NCI-H510A (cell line): ENCODE measurements at regions not wholly inside any gene's neighbourhood (a gene's known extent, or its start where the extent isn't known, plus 50 kb on each side); places are given as distances from the start of the nearest gene placed in this dataset.

Source experiments
- DNase-seq: peaks from one replicate; lab custom pipeline; 2025; lab: John Stamatoyannopoulos, UW

GRCh38 chr4:32226733-32227132 is 1506.6 kb downstream of the PCDH7 start:
- DNase-seq = no peak

- DNase-seq = no peak
Observed at GRCh38 chr4:32243926-32244325, 1523.8 kb downstream of the PCDH7 start.

GRCh38 chr4:32249040-32249439 is 1528.9 kb downstream of the PCDH7 start:
- no peak for DNase-seq

DNA sequence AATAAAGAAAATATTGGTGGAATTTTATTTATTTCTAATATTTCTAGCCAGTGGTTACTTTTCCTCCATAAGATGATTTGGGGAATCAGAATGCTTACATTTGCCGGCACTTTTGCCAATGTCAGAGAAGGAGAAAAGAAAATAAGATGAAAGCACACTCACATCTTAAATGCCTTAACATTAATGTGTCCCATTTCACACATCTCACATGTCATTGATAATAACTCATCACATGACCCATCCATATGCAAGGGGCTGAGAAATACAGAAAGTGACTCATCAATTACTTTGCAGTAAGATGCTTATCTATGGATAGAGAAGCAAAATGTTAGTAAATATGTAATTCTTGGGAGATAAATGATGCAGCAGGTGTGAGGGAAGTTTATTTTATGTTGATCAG is 1531.0 kb downstream of the PCDH7 start:
- DNase-seq = no peak

- no peak for DNase-seq
Observed at GRCh38 chr4:32251926-32252325, 1531.8 kb downstream of the PCDH7 start.

DNA sequence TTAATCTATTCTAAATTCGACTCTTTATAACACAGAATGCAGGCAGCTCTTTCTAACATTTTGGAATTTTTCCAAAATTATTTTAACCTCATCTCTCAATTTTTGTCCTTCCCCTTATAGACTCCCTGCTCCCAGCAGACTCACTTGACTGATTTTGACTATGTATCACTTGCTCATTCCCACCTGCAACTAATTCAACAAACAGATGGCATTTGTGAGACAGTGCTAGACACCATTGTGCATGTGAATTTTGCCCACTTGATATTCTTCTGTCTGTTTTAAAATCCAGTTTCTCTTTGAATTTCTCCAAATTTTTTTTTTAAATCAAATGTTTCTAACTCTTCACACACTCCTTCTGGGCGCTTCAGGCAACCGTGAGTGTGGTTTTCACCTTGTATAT is 1534.0 kb downstream of the PCDH7 start:
- no peak for DNase-seq

GRCh38 chr4:32258986-32259385 is 1538.8 kb downstream of the PCDH7 start:
- DNase-seq = no peak

DNA sequence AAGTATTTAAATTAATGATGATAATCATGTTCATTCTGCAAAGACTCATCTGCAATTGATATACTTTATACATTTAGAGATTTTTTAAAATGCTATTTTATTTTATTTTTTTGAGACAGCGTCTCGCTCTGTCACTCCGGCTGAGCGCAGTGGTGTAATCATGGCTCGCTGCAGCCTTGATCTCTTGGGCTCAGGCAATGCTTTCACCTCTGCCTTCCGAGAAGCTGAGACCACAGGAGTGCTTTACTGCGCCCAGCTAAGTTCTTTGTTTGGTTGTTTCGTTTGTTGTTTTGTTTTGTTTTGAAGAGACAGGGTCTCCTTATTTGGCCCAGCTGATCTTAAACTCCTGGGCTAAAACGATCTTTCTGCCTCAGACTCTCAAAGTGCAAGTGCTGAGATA is 1541.0 kb downstream of the PCDH7 start:
- DNase-seq = no peak

GRCh38 chr4:32268863-32269262 is 1548.7 kb downstream of the PCDH7 start:
- DNase-seq = no peak

GRCh38 chr4:32290102-32290501 is 1569.9 kb downstream of the PCDH7 start:
- no peak for DNase-seq

DNA sequence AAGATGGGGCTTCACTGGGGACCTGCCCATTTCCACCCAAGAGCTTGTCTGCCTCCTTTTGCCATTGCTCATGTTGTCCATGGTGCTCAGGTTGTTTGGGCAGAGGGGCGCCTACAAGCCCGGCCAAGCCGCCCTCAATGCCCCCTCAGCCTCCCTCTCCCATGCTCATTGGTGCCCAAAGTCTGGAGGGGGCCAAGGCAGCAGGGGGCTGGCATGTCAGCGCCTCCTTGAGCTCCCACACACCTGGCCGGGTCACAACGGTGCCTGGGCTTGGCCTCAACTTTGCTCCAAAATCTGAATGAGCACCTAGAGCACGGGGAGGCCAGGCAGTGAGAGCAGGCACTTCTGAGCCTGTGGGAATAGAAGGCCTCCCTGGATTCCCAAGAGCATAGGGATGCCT is 1598.8 kb downstream of the PCDH7 start:
- DNase-seq = no peak

- DNase-seq = no peak
Observed at GRCh38 chr4:32321421-32321820, 1601.3 kb downstream of the PCDH7 start.

DNA sequence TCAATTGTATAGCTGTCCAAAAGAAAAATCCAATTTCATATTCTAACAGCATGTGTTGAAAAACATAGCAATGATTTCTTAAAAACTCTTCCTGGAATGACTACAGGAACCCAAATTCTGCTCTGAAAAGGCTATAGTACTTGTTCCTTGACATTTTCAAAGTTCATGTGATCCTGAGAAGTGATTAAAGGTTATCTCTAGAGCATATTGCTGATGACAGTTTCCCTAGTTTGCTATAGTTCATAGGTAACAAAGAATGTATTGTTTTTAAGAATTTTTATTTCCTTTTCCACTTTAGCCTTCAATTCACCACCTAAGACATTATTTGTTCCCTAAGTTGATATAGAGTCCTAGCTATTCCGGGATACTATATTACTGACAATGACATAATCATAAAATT is 1614.6 kb downstream of the PCDH7 start:
- DNase-seq = no peak

DNA sequence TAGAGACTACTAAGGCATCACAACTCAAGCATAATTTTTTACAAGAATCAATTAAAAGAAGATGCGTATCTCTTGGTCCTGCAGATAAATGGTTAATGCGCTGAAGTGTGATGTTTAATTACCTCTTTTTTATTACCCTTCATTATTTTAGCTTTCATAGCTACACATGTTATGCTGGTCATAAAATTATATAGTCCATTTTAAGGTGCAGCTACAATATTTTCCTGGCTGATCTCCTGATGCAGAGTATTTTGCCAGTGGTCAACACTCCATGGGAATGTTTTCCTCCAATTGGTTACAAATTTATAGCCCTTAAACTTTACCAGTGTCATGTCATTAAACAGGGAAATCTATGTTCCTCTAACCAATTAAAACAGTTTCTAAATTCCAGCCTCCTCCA is 1617.2 kb downstream of the PCDH7 start:
- DNase-seq = no peak

- no peak for DNase-seq
Observed at GRCh38 chr4:32340591-32340990, 1620.4 kb downstream of the PCDH7 start.

DNA sequence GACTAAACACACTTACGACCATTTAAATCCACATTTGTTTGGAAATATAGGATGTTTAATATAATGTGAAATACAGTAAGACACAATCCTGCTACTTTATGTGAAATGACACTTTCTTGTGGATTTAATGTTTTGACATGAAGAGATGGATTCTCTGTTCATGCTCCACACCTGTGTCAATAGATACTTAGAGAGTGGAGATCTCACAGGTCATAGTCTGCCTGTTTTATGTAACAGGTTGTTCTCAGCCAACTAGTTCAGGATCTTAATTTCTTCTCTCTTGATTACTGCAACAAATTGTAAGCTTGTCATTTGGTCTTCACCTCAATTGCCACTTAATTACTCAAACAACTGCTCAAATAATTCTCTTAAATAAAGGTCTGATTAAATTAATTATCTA is 1621.2 kb downstream of the PCDH7 start:
- no peak for DNase-seq

DNA sequence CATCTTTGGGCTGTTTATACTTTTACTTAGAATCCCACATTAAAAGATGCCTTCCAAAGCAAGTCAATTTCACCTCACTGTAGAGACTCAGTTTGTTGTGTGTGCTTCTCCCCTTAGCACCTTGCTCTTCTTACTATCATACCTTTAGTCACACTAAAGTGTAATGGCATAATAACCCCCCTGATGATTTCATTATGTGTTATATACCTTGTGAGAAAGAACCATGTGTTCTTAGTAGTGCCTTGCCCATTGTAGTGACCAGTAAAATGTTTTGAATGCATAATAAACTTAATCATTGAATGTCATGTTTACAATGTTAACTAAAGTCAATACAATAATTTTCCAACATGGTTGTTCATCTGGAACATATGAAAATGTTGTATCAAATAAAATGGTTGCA is 1621.9 kb downstream of the PCDH7 start:
- DNase-seq = no peak

GRCh38 chr4:32349026-32349425 is 1628.9 kb downstream of the PCDH7 start:
- DNase-seq = no peak

GRCh38 chr4:32374206-32374605 is 1654.0 kb downstream of the PCDH7 start:
- DNase-seq = no peak

DNA sequence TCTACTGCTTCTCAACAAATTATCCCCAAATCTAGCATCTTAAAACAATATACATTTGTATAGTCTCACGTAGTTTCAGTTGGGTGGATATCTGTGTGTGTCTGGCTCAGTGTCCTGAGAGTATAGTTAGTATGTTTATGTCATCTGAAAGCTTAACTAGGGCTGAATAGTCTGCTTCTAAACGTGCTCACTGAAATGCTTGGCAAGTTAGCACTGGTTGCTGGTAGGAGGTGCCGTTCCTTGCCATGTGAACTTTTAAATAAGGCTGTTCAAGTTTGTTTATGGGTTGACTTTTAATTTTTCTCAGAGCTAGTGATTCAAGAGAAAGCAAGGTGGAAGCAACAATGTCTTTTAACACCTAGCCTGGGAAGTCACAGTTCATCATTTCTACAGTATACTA is 1673.6 kb downstream of the PCDH7 start:
- no peak for DNase-seq

- DNase-seq = no peak
Observed at GRCh38 chr4:32394255-32394654, 1674.1 kb downstream of the PCDH7 start.

- no peak for DNase-seq
Observed at GRCh38 chr4:32396507-32397070, 1676.4 kb downstream of the PCDH7 start.

GRCh38 chr4:32400870-32401269 is 1680.7 kb downstream of the PCDH7 start:
- no peak for DNase-seq

DNA sequence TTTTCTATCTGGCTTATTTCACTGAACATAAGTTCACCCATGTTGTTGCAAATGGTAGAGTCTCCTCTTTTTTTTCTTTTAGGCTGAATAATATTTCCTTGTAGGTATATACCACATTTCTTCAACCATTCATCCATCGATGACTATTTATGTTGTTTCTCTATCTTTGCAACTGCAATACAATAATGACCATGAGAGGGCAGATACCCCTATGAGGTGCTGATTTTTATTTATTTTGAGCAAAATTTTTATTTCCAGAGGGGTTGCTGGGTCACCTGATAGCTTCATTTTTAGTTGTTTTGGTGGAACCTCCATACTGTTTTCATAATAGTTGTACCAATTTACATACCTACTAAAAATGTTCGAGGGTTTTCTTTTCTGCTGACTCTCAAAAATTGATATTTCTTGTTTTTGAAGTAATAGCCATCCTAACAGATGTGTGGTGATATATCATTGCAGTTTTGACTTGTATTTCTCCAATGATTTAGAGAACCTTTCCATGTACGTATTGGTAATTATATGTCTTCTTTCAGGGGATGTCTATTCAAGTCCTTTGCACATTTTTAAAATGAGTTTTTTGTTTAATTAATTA is 1697.0 kb downstream of the PCDH7 start:
- DNase-seq = no peak
